Keratinocyte (primary cell): ENCODE measurements at regions not wholly inside any gene's neighbourhood (a gene's known extent, or its start where the extent isn't known, plus 50 kb on each side); places are given as distances from the start of the nearest gene placed in this dataset.

Experiments used
- DNase-seq: peaks from one replicate; pipeline ENCODE4 v3.0.0-alpha.2; 2011; ENCODE audit warnings: low read depth, missing footprints, low spot score
- FAIRE-seq: peaks from 2 replicates; lab custom pipeline; 2011; peaks lifted over from hg19 to GRCh38; lab: Jason Lieb, UNC
- H2AFZ ChIP-seq: 2 replicates; pipeline ENCODE4 v1.6.0; 2012; ENCODE audit warnings: low read length, control low read depth, inconsistent platforms; ENCODE audit not compliant: control insufficient read depth
- H3K27ac ChIP-seq: 2 replicates; pipeline ENCODE4 v1.5.1; 2011; ENCODE audit warnings: low read length; ENCODE audit not compliant: control insufficient read depth, insufficient read depth
- H3K27me3 ChIP-seq: 3 replicates; pipeline ENCODE4 v1.6.0; 2011; ENCODE audit warnings: low read length; ENCODE audit not compliant: control insufficient read depth, insufficient read depth; ENCODE audit errors: extremely low read depth
- H3K36me3 ChIP-seq, 2 experiments: 2 replicates in 1 of 2; 3 replicates in 1 of 2; pipeline ENCODE4 v1.5.1; 2011; ENCODE audit warnings: low read length in 2 of 2, mild to moderate bottlenecking in 1 of 2; ENCODE audit not compliant: control insufficient read depth in 2 of 2, insufficient read depth in 2 of 2; ENCODE audit errors: extremely low read depth in 1 of 2
- H3K4me1 ChIP-seq: 3 replicates; pipeline ENCODE4 v1.5.1; 2011; ENCODE audit warnings: low read length; ENCODE audit not compliant: control insufficient read depth, insufficient read depth; ENCODE audit errors: extremely low read depth
- H3K4me2 ChIP-seq: 3 replicates; pipeline ENCODE4 v1.6.0; 2011; ENCODE audit warnings: low read depth, low read length; ENCODE audit not compliant: control insufficient read depth, insufficient read depth; ENCODE audit errors: extremely low read depth
- H3K4me3 ChIP-seq, 3 experiments: fragments of 200-600 bp in 1 of 3; sonication (generic) in 1 of 3; 2 replicates in 2 of 3; 3 replicates in 1 of 3; pipeline ENCODE4 v1.5.1; 2011 to 2016; ENCODE audit warnings: low read length in 3 of 3, mild to moderate bottlenecking in 3 of 3, control low read depth in 2 of 3, inconsistent platforms in 1 of 3, low read depth in 1 of 3, mixed read lengths in 1 of 3, mixed run types in 1 of 3, moderate library complexity in 1 of 3; ENCODE audit not compliant: control insufficient read depth in 2 of 3, insufficient read depth in 2 of 3; ENCODE audit errors: extremely low read depth in 1 of 3
- H3K79me2 ChIP-seq: 2 replicates; pipeline ENCODE4 v1.6.0; 2012; ENCODE audit warnings: low read length; ENCODE audit not compliant: control insufficient read depth, insufficient read depth
- H3K9ac ChIP-seq: 3 replicates; pipeline ENCODE4 v1.6.0; 2011; ENCODE audit warnings: low read length; ENCODE audit not compliant: control insufficient read depth, insufficient read depth; ENCODE audit errors: extremely low read depth
- H3K9me1 ChIP-seq: 3 replicates; pipeline ENCODE4 v1.6.0; 2011; ENCODE audit warnings: low read length; ENCODE audit not compliant: control insufficient read depth, insufficient read depth; ENCODE audit errors: extremely low read depth
- H3K9me3 ChIP-seq: 2 replicates; pipeline ENCODE4 v1.5.1; 2012; ENCODE audit warnings: low read depth, low read length; ENCODE audit not compliant: control insufficient read depth
- H4K20me1 ChIP-seq: 3 replicates; pipeline ENCODE4 v1.6.0; 2011; ENCODE audit warnings: low read length; ENCODE audit not compliant: control insufficient read depth, insufficient read depth; ENCODE audit errors: extremely low read depth
- EZH2 ChIP-seq: IDR thresholded peaks from one replicate; pipeline ENCODE4 v1.6.1; 2012; ENCODE audit warnings: inconsistent platforms, mild to moderate bottlenecking, low read length, moderate library complexity
- dilution Hi-C: fragments of 300-500 bp; cut with MboI; formaldehyde crosslinking; loops from one replicate; pipeline ENCODE4 v1.7.0; 2020; ENCODE audit warnings: low sequenced_read_pairs; ENCODE audit not compliant: extremely low pct_ligation_motif_present
- TF ChIP-seq, protein P1 (sequence below), 3 experiments: IDR thresholded peaks in 1 of 3; conservative IDR thresholded peaks in 1 of 3; optimal IDR thresholded peaks in 1 of 3; 2 replicates in 2 of 3; 3 replicates in 1 of 3; pipeline versions ENCODE3 to v1.5.1; 2011; ENCODE audit warnings: low read length in 3 of 3, mild to moderate bottlenecking in 3 of 3, moderate library complexity in 2 of 3, control low read depth in 1 of 3, inconsistent platforms in 1 of 3; ENCODE audit not compliant: insufficient read depth in 2 of 3; ENCODE audit errors: extremely low read depth in 1 of 3

DNA sequence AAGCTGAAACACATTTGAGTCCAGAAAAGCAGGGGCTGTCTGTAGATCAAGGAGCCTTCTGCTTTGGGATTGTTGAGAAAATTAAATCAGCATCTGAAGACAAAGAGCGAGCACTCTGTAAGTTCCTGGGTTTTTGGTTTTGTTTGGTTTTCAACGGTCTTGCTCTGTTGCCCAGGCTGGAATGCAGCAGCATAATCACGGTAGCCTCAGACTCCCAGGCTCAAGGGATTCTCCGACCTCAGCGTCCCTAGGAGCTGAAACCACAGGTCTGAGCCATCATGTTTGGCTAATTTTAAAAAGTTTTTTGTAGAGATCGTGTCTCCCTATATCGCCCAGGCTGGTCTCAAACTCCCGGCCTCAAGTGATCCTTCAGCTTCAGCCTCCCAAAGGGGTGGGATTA, 266.5 kb upstream of the ADAMTS16 start:
- Histone ChIP-seq H3K4me3 (no peak overlapping the region), H3K4me1 (no peaks in the 10 kb centered on the region), H4K20me1 (no peaks in the 10 kb centered on the region), H3K9ac (no peak overlapping the region), H3K9me3 (no peaks in the 10 kb centered on the region), H3K36me3 (no peaks in the 10 kb centered on the region), H3K9me1 (no peaks in the 10 kb centered on the region), H3K79me2 (no peaks in the 10 kb centered on the region), H2AFZ (no peak overlapping the region), H3K27ac (no peak overlapping the region), H3K4me2 (no peak overlapping the region), H3K27me3 (no peaks in the 10 kb centered on the region)
- no peak for FAIRE-seq
- TF ChIP-seq EZH2: no peak
- TF ChIP-seq, protein P1, sequence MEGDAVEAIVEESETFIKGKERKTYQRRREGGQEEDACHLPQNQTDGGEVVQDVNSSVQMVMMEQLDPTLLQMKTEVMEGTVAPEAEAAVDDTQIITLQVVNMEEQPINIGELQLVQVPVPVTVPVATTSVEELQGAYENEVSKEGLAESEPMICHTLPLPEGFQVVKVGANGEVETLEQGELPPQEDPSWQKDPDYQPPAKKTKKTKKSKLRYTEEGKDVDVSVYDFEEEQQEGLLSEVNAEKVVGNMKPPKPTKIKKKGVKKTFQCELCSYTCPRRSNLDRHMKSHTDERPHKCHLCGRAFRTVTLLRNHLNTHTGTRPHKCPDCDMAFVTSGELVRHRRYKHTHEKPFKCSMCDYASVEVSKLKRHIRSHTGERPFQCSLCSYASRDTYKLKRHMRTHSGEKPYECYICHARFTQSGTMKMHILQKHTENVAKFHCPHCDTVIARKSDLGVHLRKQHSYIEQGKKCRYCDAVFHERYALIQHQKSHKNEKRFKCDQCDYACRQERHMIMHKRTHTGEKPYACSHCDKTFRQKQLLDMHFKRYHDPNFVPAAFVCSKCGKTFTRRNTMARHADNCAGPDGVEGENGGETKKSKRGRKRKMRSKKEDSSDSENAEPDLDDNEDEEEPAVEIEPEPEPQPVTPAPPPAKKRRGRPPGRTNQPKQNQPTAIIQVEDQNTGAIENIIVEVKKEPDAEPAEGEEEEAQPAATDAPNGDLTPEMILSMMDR (optimal IDR thresholded peaks at IDR 0.05 in 1 of 3, IDR thresholded peaks at IDR 0.05 in 1 of 3, conservative IDR thresholded peaks at IDR 0.05 in 1 of 3; ENCODE audit: extremely low read depth in 1 of 3, insufficient read depth in 2 of 3, low read length in 3 of 3): no peak
- DNase-seq: no peak
- dilution Hi-C loops: no loop called here

DNA sequence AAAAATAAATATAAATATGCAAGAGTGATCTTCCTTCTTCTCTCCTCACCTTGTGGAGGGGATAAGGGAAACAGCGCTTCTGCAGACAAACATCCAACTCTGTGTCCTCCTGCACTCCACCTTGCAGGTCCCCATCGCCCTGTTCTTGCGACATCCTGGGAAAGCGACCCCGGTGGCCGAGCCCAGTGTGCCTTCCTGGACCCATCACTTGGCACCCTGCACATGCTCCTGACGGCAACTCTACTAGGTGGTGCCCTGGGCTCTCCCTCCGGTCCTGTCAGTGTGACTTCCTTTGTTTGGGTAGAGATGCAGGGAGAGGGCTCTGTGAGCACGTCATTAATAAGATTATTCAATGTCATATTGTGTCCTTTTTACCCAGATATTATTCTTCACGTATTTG, 266.0 kb upstream of the ADAMTS16 start:
- Histone ChIP-seq H2AFZ (no peak overlapping the region), H3K4me3 (no peak overlapping the region), H3K27me3 (no peaks in the 10 kb centered on the region), H4K20me1 (no peaks in the 10 kb centered on the region), H3K9me1 (no peaks in the 10 kb centered on the region), H3K79me2 (no peaks in the 10 kb centered on the region), H3K4me1 (no peaks in the 10 kb centered on the region), H3K36me3 (no peaks in the 10 kb centered on the region), H3K9ac (no peak overlapping the region), H3K9me3 (no peaks in the 10 kb centered on the region), H3K27ac (no peak overlapping the region), H3K4me2 (no peak overlapping the region)
- DNase-seq (no peak), FAIRE-seq (no peak)
- dilution Hi-C loops: no loop called here
- TF ChIP-seq, protein P1 (optimal IDR thresholded peaks at IDR 0.05 in 1 of 3, IDR thresholded peaks at IDR 0.05 in 1 of 3, conservative IDR thresholded peaks at IDR 0.05 in 1 of 3; ENCODE audit: extremely low read depth in 1 of 3, insufficient read depth in 2 of 3, low read length in 3 of 3): no peak
- TF ChIP-seq EZH2: no peak
